K562 (cell line): ENCODE measurements at regions not wholly inside any gene's neighbourhood (a gene's known extent, or its start where the extent isn't known, plus 50 kb on each side); places are given as distances from the start of the nearest gene placed in this dataset.

Experiments
- ATAC-seq: fragments of 200-7000 bp; cut with Tn5 transposase; 3 replicates; pipeline ENCODE4 v1.9.1; 2020; ENCODE audit warnings: moderate library complexity
- BruUV-seq: library from RNA; stranded (reverse); fragments of 400-500 nt; replicated peaks from 2 replicates; lab custom pipeline; 2021; lab: Mats Ljungman, UMichigan
- CTCF ChIA-PET: fragments of 300-600 bp; formaldehyde crosslinking; extraction: SDS; loops from one replicate; lab custom pipeline; 2021; ENCODE audit warnings: low intra/inter-chr PET ratio; lab: Yijun Ruan, JAX
- POLR2A ChIA-PET: fragments of 300-600, 350-650 bp; sonication (Branson Sonifier 250); formaldehyde crosslinking; extraction: SDS; loops from one replicate; lab custom pipeline; 2021; ENCODE audit warnings: antibody characterized with exemption, inconsistent platforms; lab: Yijun Ruan, JAX
- DNase-seq, 4 experiments: peaks; one replicate each; pipeline versions ENCODE4 v3.0.0 to v3.0.0-alpha.2; 2011 to 2018; ENCODE audit warnings: low spot score in 3 of 4, mixed read lengths in 3 of 4; ENCODE audit errors: extremely low read depth in 1 of 4
- FAIRE-seq: peaks from 2 replicates; lab custom pipeline; 2011; peaks lifted over from hg19 to GRCh38; lab: Jason Lieb, UNC
- H2AFZ ChIP-seq: 2 replicates; pipeline ENCODE4 v1.6.0; 2011; ENCODE audit warnings: low read depth, low read length, control low read depth, inconsistent platforms
- H3K27ac ChIP-seq: fragments of 200-600 bp; 3 replicates; pipeline ENCODE4 v1.8.0; 2011; ENCODE audit warnings: low read depth, mild to moderate bottlenecking, control low read depth, inconsistent platforms, low read length, moderate library complexity, mixed read lengths; ENCODE audit errors: extremely low read depth
- H3K27me3 ChIP-seq, 2 experiments: fragments of 300-600 bp in 1 of 2; 2 replicates in 1 of 2; 3 replicates in 1 of 2; pipeline versions ENCODE4 v1.6.0 to v1.8.0; 2011; ENCODE audit warnings: inconsistent platforms in 2 of 2, low read length in 2 of 2, mild to moderate bottlenecking in 1 of 2, mixed read lengths in 1 of 2, moderate library complexity in 1 of 2; ENCODE audit not compliant: control insufficient read depth in 2 of 2, insufficient read depth in 2 of 2
- H3K36me3 ChIP-seq: fragments of 300-600 bp; 3 replicates; pipeline ENCODE4 v1.8.0; 2011; ENCODE audit warnings: mild to moderate bottlenecking, low read length, inconsistent platforms; ENCODE audit not compliant: control insufficient read depth, insufficient read depth
- H3K4me1 ChIP-seq, 2 experiments: fragments of 200-600 bp in 1 of 2; replicated peaks in 1 of 2; 2 replicates in 1 of 2; 3 replicates in 1 of 2; pipeline versions ENCODE4 v1.5.1 to v1.8.0; 2011; ENCODE audit warnings: inconsistent platforms in 2 of 2, low read length in 2 of 2, mild to moderate bottlenecking in 1 of 2, mixed read lengths in 1 of 2, moderate library complexity in 1 of 2; ENCODE audit not compliant: control insufficient read depth in 2 of 2, insufficient read depth in 2 of 2
- H3K4me2 ChIP-seq: 2 replicates; pipeline ENCODE4 v1.6.1; 2011; ENCODE audit warnings: low read length, control low read depth, inconsistent platforms, mixed read lengths; ENCODE audit not compliant: insufficient read depth
- H3K4me3 ChIP-seq: fragments of 200-600 bp; sonication (generic), shearing (Covaris generic); 2 replicates; pipeline ENCODE4 v1.5.1; 2016; ENCODE audit warnings: control low read depth, inconsistent platforms
- H3K79me2 ChIP-seq: fragments of 200-600 bp; 3 replicates; pipeline ENCODE4 v1.8.0; 2011; ENCODE audit warnings: low read length, inconsistent platforms; ENCODE audit not compliant: control insufficient read depth, insufficient read depth
- H3K9ac ChIP-seq, 2 experiments: 2 replicates each; pipeline versions ENCODE4 v1.6.0 to v1.6.1; 2011; ENCODE audit warnings: low read depth in 2 of 2, low read length in 2 of 2, control low read depth in 1 of 2, inconsistent platforms in 1 of 2, mild to moderate bottlenecking in 1 of 2, mixed read lengths in 1 of 2; ENCODE audit not compliant: insufficient read depth in 1 of 2
- H3K9me1 ChIP-seq: one replicate; pipeline ENCODE4 v1.6.0; 2011; ENCODE audit warnings: inconsistent platforms, mild to moderate bottlenecking, low read length, moderate library complexity; ENCODE audit not compliant: control insufficient read depth, insufficient read depth
- H3K9me3 ChIP-seq: replicated peaks from 2 replicates; pipeline ENCODE4 v1.5.1; 2011; ENCODE audit warnings: low read depth, low read length, inconsistent platforms; ENCODE audit not compliant: control insufficient read depth, insufficient read depth
- H4K20me1 ChIP-seq: replicated peaks from 2 replicates; pipeline ENCODE4 v1.6.1; 2011; ENCODE audit warnings: low read length, inconsistent platforms, mixed read lengths; ENCODE audit not compliant: control insufficient read depth, insufficient read depth
- CEBPG ChIP-seq, 3 experiments: fragments of 200-800 bp in 1 of 3; sonication (Bioruptor generic) in 1 of 3; sonication (generic) in 1 of 3; formaldehyde crosslinking in 1 of 3; IDR thresholded peaks in 2 of 3; conservative IDR thresholded peaks in 1 of 3; 2 replicates each; pipeline versions ENCODE4 v1.6.1 to v1.8.0; 2016 to 2022; ENCODE audit warnings: missing compliant biosample characterization in 2 of 3, missing genetic modification characterization in 2 of 3, mild to moderate bottlenecking in 1 of 3, missing genetic modification reagents in 1 of 3
- CREM ChIP-seq: IDR thresholded peaks from 2 replicates; pipeline ENCODE4 v1.6.1; 2014; ENCODE audit warnings: antibody characterized with exemption, low read depth
- ELF1 ChIP-seq: fragments of 200-800 bp; sonication (Bioruptor generic); IDR thresholded peaks from 2 replicates; pipeline ENCODE4 v1.6.1; 2016; ENCODE audit warnings: missing genetic modification characterization, missing compliant biosample characterization
- ETV1 ChIP-seq: fragments of 450-650 bp; conservative IDR thresholded peaks from 2 replicates; pipeline ENCODE4 v1.6.1; 2016; ENCODE audit warnings: missing genetic modification characterization, control low read depth, low read depth, missing compliant biosample characterization
- GABPA ChIP-seq: fragments of 200-800 bp; sonication (Bioruptor generic); conservative IDR thresholded peaks from 2 replicates; pipeline ENCODE4 v1.6.1; 2016; ENCODE audit warnings: low read depth, missing genetic modification characterization, missing compliant biosample characterization
- NCOA1 ChIP-seq: fragments of 450-650 bp; IDR thresholded peaks from 2 replicates; pipeline ENCODE4 v1.6.1; 2016; ENCODE audit warnings: low read depth
- NCOA2 ChIP-seq, 2 experiments: fragments of 450-650 bp; IDR thresholded peaks; 2 replicates each; pipeline ENCODE4 v1.6.1; 2018; ENCODE audit warnings: mild to moderate bottlenecking in 2 of 2, moderate library complexity in 1 of 2; ENCODE audit not compliant: partially characterized antibody in 2 of 2
- RBM22 ChIP-seq: fragments of 200-400 bp; formaldehyde crosslinking; IDR thresholded peaks from 2 replicates; pipeline ENCODE4 v1.6.1; 2018; ENCODE audit warnings: low read length, low read depth; ENCODE audit not compliant: poor library complexity, severe bottlenecking
- RCOR1 ChIP-seq, 2 experiments: IDR thresholded peaks; 2 replicates each; pipeline ENCODE4 v1.6.1; 2012; ENCODE audit warnings: low read depth in 2 of 2, low read length in 2 of 2, borderline replicate concordance in 1 of 2, improper control_type of control experiment in 1 of 2
- TEAD2 ChIP-seq: fragments of 450-650 bp; IDR thresholded peaks from 2 replicates; pipeline ENCODE4 v1.6.1; 2016; ENCODE audit warnings: missing genetic modification characterization, control low read depth, missing compliant biosample characterization
- ZNF184 ChIP-seq: sonication (generic); formaldehyde crosslinking; IDR thresholded peaks from 2 replicates; pipeline ENCODE4 v1.5.0; 2020; ENCODE audit warnings: missing genetic modification reagents
- WGBS: fragments of 100-300 bp; shearing (Covaris generic); methylation state at CpG from one replicate; pipeline ENCODE4 v1.1.6; 2016; ENCODE audit warnings: low coverage, mixed read lengths; ENCODE audit not compliant: insufficient coverage; ENCODE audit errors: missing lambda C conversion rate; 5-methylcytosine and 5-hydroxymethylcytosine counted together
- in situ Hi-C: fragments of 300-500 bp; cut with MboI; formaldehyde crosslinking; loops from 4 replicates; pipeline ENCODE4 v1.15.0; 2018; ENCODE audit warnings: inconsistent platforms, mixed read lengths
- intact Hi-C: fragments of 100-400 bp; cut with micrococcal nuclease; formaldehyde crosslinking; loops from 2 replicates; pipeline ENCODE4 v1.14.2; 2022
- TF ChIP-seq, protein P1 (sequence below), 2 experiments: fragments of 450-650 bp in 1 of 2; sonication (generic) in 1 of 2; formaldehyde crosslinking in 1 of 2; IDR thresholded peaks in 1 of 2; conservative IDR thresholded peaks in 1 of 2; 2 replicates each; pipeline versions ENCODE4 v1.6.1 to v1.8.1; 2016 to 2023; ENCODE audit warnings: mild to moderate bottlenecking in 2 of 2, moderate library complexity in 2 of 2, inconsistent platforms in 1 of 2, missing genetic modification reagents in 1 of 2

GRCh38 chr2:235390108-235390815 lies 103.6 kb upstream of the AGAP1 start:
- Histone ChIP-seq H3K27me3 (peaks cover 9 to 43% of the 10 kb centered on the region in 2 experiments), H3K36me3 (no peaks in the 10 kb centered on the region), H2AFZ (peak overlapping the region; percentile 63; the same call in 1 of the 2 replicates), H3K4me3 (no peak overlapping the region), H3K9me3 (no peaks in the 10 kb centered on the region), H3K27ac (no peak overlapping the region), H3K79me2 (no peaks in the 10 kb centered on the region), H3K4me1 (no peaks in the 10 kb centered on the region; a peak in 2 of 5 replicates), H4K20me1 (no peaks in the 10 kb centered on the region), H3K9ac (no peak overlapping the region), H3K9me1 (no peaks in the 10 kb centered on the region), H3K4me2 (no peak overlapping the region)
- 5% methylated on average over 9 of the region's 13 CpGs for WGBS
- DNase-seq, result peak in 1 of 4 experiments; percentile 23
- POLR2A ChIA-PET, result interaction anchor here (1.7 kb wide), 1 partner anchor 18 kb away, joined by 8 read pairs; no protein-coding TSS in a partner anchor
- in situ Hi-C loops (no loop called here), intact Hi-C loops (no loop called here)
- no TSS peak for BruUV-seq
- FAIRE-seq, result no peak
- TF ChIP-seq NCOA1, result no peak
- peak; percentile 55; the same call in 1 of the 2 replicates for TF ChIP-seq CREM
- TF ChIP-seq, protein P1, sequence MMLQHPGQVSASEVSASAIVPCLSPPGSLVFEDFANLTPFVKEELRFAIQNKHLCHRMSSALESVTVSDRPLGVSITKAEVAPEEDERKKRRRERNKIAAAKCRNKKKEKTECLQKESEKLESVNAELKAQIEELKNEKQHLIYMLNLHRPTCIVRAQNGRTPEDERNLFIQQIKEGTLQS (IDR thresholded peaks at IDR 0.05), result peak; percentile 35; the same call in 1 of the 2 replicates
- TF ChIP-seq, protein P1 (CRISPR knock-in tag; conservative IDR thresholded peaks at IDR 0.05), result no peak
- peak in 1 of 2 experiments; percentile 61; a peak in 1 of 4 replicates for TF ChIP-seq RCOR1 (IDR thresholded peaks at IDR 0.05; ENCODE audit: borderline replicate concordance in 1 of 2, low read depth in 2 of 2, low read length in 2 of 2)
- no peak for TF ChIP-seq TEAD2 (tag)
- TF ChIP-seq GABPA (tag), result peak; percentile 33; the same call in 1 of the 2 replicates
- TF ChIP-seq NCOA2 (IDR thresholded peaks at IDR 0.05; ENCODE audit: partially characterized antibody in 2 of 2), result peak in 1 of 2 experiments; percentile 28
- TF ChIP-seq CEBPG (CRISPR knock-in tag; IDR thresholded peaks at IDR 0.05), result no peak
- TF ChIP-seq CEBPG (tag; conservative IDR thresholded peaks at IDR 0.05 in 1 of 2, IDR thresholded peaks at IDR 0.05 in 1 of 2), result peak in 1 of 2 experiments; percentile 64; a peak in 2 of 4 replicates
- 0 out of 2 replicates have a peak, but pooled peaks have one; percentile 26 for TF ChIP-seq ETV1 (tag)
- TF ChIP-seq ZNF184 (CRISPR knock-in tag), result no peak
- TF ChIP-seq RBM22, result no peak
- TF ChIP-seq ELF1 (tag), result 0 out of 2 replicates have a peak, but pooled peaks have one; percentile 24
- ATAC-seq, result peak; percentile 70
- CTCF ChIA-PET, result no interaction called here
